ENCODE measurements at regions not wholly inside any gene's neighbourhood (a gene's known extent, or its start where the extent isn't known, plus 50 kb on each side); places are given as distances from the start of the nearest gene placed in this dataset.

DNA sequence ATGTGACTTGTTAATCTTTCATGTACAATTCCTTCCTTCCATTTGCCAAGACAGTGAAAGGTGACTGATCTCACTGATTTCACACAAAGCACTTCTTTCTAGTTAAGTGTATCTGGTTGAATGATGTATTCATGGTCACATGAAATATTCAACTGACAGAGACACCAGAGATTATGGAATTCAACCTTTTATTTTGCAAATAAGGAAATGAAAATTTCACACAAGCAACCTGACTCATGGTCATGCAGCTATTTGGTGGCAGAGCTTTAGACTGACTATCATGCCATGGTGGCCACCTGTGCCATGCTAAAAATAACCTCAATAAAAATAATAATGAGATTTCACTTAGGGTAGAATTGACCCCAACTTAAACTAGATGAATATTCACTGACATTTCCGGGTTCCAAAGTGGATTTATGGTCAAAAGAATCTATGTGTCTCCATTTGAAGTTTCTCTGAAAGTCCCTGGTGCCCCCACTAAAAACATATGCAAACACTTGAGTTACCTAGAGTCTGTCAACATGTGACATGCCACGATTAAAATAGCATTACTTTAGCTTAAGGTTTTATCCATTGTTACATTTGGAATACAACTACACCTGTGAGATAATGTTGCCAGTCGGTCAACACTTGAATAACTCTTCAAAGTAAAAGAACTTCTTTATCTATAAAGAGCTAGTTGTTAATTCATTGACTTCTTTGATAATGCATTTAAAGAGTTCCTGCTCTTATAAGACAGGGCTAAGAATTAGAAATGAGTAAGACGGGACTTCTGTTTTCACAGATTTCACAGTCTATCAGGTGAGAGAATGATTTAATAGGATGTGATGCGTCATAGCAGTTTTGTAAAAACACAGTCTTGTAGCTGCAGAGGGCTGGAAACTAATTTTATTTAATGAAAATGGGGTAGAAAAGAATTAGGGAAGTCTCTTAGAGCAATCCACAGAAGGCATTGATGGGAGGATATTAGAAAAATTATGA lies 94.6 kb upstream of the OR9G4 start:
- TF ChIP-seq POLR2A (IDR thresholded peaks at IDR 0.05) (no peak), EP300 (IDR thresholded peaks at IDR 0.05) (no peak)
- TF ChIP-seq, protein P1, sequence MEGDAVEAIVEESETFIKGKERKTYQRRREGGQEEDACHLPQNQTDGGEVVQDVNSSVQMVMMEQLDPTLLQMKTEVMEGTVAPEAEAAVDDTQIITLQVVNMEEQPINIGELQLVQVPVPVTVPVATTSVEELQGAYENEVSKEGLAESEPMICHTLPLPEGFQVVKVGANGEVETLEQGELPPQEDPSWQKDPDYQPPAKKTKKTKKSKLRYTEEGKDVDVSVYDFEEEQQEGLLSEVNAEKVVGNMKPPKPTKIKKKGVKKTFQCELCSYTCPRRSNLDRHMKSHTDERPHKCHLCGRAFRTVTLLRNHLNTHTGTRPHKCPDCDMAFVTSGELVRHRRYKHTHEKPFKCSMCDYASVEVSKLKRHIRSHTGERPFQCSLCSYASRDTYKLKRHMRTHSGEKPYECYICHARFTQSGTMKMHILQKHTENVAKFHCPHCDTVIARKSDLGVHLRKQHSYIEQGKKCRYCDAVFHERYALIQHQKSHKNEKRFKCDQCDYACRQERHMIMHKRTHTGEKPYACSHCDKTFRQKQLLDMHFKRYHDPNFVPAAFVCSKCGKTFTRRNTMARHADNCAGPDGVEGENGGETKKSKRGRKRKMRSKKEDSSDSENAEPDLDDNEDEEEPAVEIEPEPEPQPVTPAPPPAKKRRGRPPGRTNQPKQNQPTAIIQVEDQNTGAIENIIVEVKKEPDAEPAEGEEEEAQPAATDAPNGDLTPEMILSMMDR (IDR thresholded peaks at IDR 0.05) = no peak

Measured in suprapubic skin (tissue), 3 donors.